ENCODE measurements at regions not wholly inside any gene's neighbourhood (a gene's known extent, or its start where the extent isn't known, plus 50 kb on each side); places are given as distances from the start of the nearest gene placed in this dataset.

DNA sequence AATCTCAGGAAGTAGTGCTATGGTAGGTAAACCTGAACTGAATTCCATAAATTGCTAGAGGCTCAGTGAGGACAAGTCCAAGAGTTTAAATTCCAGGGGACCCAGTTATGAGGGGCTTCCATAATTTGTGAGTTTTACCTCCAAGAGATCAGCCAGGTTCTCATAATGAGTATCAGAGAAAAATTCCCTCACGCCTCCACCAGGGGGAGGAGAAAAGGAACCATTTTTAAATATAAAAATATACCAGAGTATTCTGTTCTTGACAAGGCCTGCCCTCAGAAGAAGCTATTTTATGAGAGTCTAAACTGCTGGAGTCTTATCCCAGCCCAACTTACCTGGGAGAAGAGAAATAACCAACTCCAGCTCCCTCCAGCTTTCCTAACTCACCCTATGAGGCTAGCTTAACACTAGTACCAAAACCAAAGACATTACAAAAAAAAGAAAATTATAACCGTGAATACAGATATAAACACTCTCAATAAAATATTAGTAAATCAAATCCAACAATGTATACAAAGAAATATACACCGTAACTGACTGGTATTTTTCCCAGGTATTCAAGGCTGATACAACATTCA is 158.7 kb downstream of the TFAP2A start:
- TF ChIP-seq, protein P1, sequence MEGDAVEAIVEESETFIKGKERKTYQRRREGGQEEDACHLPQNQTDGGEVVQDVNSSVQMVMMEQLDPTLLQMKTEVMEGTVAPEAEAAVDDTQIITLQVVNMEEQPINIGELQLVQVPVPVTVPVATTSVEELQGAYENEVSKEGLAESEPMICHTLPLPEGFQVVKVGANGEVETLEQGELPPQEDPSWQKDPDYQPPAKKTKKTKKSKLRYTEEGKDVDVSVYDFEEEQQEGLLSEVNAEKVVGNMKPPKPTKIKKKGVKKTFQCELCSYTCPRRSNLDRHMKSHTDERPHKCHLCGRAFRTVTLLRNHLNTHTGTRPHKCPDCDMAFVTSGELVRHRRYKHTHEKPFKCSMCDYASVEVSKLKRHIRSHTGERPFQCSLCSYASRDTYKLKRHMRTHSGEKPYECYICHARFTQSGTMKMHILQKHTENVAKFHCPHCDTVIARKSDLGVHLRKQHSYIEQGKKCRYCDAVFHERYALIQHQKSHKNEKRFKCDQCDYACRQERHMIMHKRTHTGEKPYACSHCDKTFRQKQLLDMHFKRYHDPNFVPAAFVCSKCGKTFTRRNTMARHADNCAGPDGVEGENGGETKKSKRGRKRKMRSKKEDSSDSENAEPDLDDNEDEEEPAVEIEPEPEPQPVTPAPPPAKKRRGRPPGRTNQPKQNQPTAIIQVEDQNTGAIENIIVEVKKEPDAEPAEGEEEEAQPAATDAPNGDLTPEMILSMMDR (conservative IDR thresholded peaks at IDR 0.05 in 1 of 2, IDR thresholded peaks at IDR 0.05 in 1 of 2; ENCODE audit: extremely low read depth in 1 of 2, insufficient read depth in 1 of 2, low read depth in 1 of 2, low read length in 2 of 2): peak; percentile 35 to 37
- TF ChIP-seq EZH2 (IDR thresholded peaks at IDR 0.05; ENCODE audit: borderline replicate concordance, low read length): no peak

Data from mammary epithelial cell (primary cell).